ENCODE measurements at regions not wholly inside any gene's neighbourhood (a gene's known extent, or its start where the extent isn't known, plus 50 kb on each side); places are given as distances from the start of the nearest gene placed in this dataset.

DNA sequence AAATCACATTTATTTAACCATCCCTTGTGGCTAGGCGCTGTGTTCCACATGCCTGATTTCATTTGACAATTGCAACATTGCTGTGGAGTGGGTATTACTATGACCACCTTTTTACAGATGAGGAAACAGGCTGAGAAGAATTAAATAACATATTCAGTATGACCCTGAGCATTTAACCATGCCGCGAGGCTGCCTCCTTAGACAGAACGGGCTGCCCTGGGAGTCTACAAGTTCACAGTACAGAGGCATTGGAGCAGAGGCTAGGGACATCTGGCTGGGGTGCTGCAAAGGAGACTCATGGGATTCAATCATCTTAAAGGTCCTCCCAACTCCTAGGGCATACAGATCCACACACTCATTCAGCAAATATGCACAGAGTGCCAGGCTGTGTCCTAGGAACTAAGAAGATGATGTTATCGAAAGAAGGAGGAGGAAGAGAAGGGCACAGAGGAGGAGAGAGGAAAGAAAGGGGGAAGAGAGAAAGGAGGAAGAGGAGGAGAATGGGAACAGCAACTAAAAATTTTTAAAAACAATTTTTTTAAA lies 164.7 kb upstream of the CCND2 start:
- TF ChIP-seq BHLHE40 (IDR thresholded peaks at IDR 0.05; ENCODE audit: borderline replicate concordance) (no peak), LEF1 (IDR thresholded peaks at IDR 0.05; ENCODE audit: borderline replicate concordance) (no peak), SUZ12 (IDR thresholded peaks at IDR 0.05) (no peak), TARDBP (IDR thresholded peaks at IDR 0.05) (no peak), FOXM1 (IDR thresholded peaks at IDR 0.05; ENCODE audit: borderline replicate concordance) (no peak), FOXA1 (IDR thresholded peaks at IDR 0.05) (no peak), ELF4 (IDR thresholded peaks at IDR 0.05) (no peak), ZNF384 (IDR thresholded peaks at IDR 0.05) (no peak), SP1 (IDR thresholded peaks at IDR 0.05) (no peak)

Data from HEK293T (cell line).